Smooth muscle cell (in vitro differentiated cells): ENCODE measurements at regions not wholly inside any gene's neighbourhood (a gene's known extent, or its start where the extent isn't known, plus 50 kb on each side); places are given as distances from the start of the nearest gene placed in this dataset.
A peak's percentile ranks its signal among the peaks of the same experiment; 100 is the strongest.

Source experiments
- DNase-seq: peaks from one replicate; lab custom pipeline; 2025; ENCODE audit not compliant: unreplicated experiment; lab: John Stamatoyannopoulos, UW
- H2AFZ ChIP-seq: fragments of 200-600 bp; sonication (generic); 2 replicates; pipeline ENCODE4 v1.6.0; 2016; ENCODE audit warnings: antibody characterized with exemption, low read depth, mild to moderate bottlenecking
- H3F3A ChIP-seq: fragments of 200-600 bp; sonication (generic); 2 replicates; pipeline ENCODE4 v1.6.0; 2017; ENCODE audit warnings: antibody characterized with exemption, low read depth
- H3K27ac ChIP-seq: fragments of 200-600 bp; sonication (generic); 2 replicates; pipeline ENCODE4 v1.5.1; 2016; ENCODE audit warnings: low read depth, mild to moderate bottlenecking
- H3K27me3 ChIP-seq: fragments of 200-600 bp; sonication (generic); 2 replicates; pipeline ENCODE4 v1.6.1; 2016; ENCODE audit warnings: low read depth, mild to moderate bottlenecking
- H3K36me3 ChIP-seq: fragments of 200-600 bp; sonication (generic); 2 replicates; pipeline ENCODE4 v1.5.1; 2016; ENCODE audit warnings: low read depth
- H3K4me1 ChIP-seq: fragments of 200-600 bp; sonication (generic); 2 replicates; pipeline ENCODE4 v1.5.1; 2016; ENCODE audit warnings: low read depth
- H3K4me2 ChIP-seq: fragments of 200-600 bp; sonication (generic); 2 replicates; pipeline ENCODE4 v1.6.0; 2016; ENCODE audit warnings: mild to moderate bottlenecking
- H3K4me3 ChIP-seq: fragments of 200-600 bp; sonication (generic); 2 replicates; pipeline ENCODE4 v1.5.1; 2016; ENCODE audit warnings: mild to moderate bottlenecking
- H3K79me2 ChIP-seq: fragments of 200-600 bp; sonication (generic); 2 replicates; pipeline ENCODE4 v1.6.0; 2016; ENCODE audit warnings: low read depth, mild to moderate bottlenecking
- H3K9ac ChIP-seq: fragments of 200-600 bp; sonication (generic); 2 replicates; pipeline ENCODE4 v1.6.0; 2016; ENCODE audit warnings: low read depth
- H3K9me3 ChIP-seq: fragments of 200-600 bp; sonication (generic); replicated peaks from 2 replicates; pipeline ENCODE4 v1.5.1; 2016; ENCODE audit warnings: low read depth
- H4K20me1 ChIP-seq: fragments of 200-600 bp; sonication (generic); 2 replicates; pipeline ENCODE4 v1.6.0; 2016; ENCODE audit warnings: low read depth
- CTCF ChIP-seq: fragments of 200-600 bp; sonication (generic); IDR thresholded peaks from 2 replicates; pipeline ENCODE4 v1.5.1; 2017; ENCODE audit warnings: borderline replicate concordance, mild to moderate bottlenecking, antibody characterized with exemption; ENCODE audit not compliant: insufficient read depth, poor library complexity, severe bottlenecking
- WGBS: methylation state at CpG from one replicate; pipeline ENCODE4 v1.1.7; 2016; ENCODE audit warnings: low lambda C conversion rate; 5-methylcytosine and 5-hydroxymethylcytosine counted together

GRCh38 chr3:159829539-159830227 lies 159.0 kb upstream of the IL12A start:
- Histone ChIP-seq H3K4me1 (peaks cover 3% of the 10 kb centered on the region), H3K36me3 (no peaks in the 10 kb centered on the region), H3K9ac (no peak overlapping the region), H3K4me2 (peak overlapping the region; percentile 2), H3F3A (no peaks in the 10 kb centered on the region), H4K20me1 (peaks cover 53% of the 10 kb centered on the region), H3K79me2 (peaks cover 79% of the 10 kb centered on the region), H3K9me3 (no peaks in the 10 kb centered on the region), H2AFZ (no peak overlapping the region), H3K27ac (peak overlapping the region; percentile 24), H3K27me3 (no peaks in the 10 kb centered on the region), H3K4me3 (no peak overlapping the region)
- no peak for DNase-seq
- 80% methylated on average over 7 of the region's 7 CpGs for WGBS
- no peak for TF ChIP-seq CTCF

DNA sequence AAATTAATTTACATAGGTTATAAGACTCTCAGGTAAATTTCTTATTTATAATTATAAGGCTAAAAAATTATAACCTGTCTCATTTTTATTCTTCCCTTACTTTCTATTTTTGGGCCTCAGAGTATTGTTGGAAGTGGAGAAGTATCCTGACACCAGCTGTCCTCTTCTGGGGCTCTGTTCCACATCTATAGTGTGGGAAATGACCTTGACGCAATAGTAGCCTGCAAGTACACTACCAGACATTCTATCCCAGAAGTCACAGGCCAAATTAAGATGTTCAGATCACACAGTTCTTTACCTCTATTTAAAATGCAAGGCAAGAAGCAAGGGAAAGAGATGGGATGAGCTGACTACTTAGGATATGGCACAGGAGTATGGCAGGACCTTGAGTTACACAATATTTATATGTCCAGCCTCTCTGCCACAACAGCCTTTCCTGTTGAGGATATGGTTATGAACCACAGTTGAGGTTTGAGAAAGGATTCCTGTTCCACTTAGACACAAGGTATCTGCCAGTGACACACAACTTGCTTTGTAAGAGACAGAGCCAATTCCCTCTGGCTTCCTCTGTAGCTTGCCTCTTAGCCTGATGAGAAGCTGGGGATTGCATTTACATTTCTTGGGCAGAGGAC lies 158.0 kb upstream of the IL12A start:
- Histone ChIP-seq H3K4me2 (no peak overlapping the region), H2AFZ (no peak overlapping the region), H3K27me3 (no peaks in the 10 kb centered on the region), H3K9ac (no peak overlapping the region), H3K79me2 (peaks cover 80% of the 10 kb centered on the region), H3F3A (no peaks in the 10 kb centered on the region), H3K4me1 (no peaks in the 10 kb centered on the region), H4K20me1 (peaks cover 53% of the 10 kb centered on the region), H3K36me3 (no peaks in the 10 kb centered on the region), H3K4me3 (no peak overlapping the region), H3K27ac (peak overlapping the region; percentile 1), H3K9me3 (no peaks in the 10 kb centered on the region)
- no peak for TF ChIP-seq CTCF
- DNase-seq, result no peak
- WGBS, result 94% methylated on average over 1 of the region's 1 CpG

- Histone ChIP-seq H3K9me3 (no peaks in the 10 kb centered on the region), H3K4me1 (peaks cover 2% of the 10 kb centered on the region), H3K79me2 (peaks cover 83% of the 10 kb centered on the region), H3K36me3 (no peaks in the 10 kb centered on the region), H3K9ac (no peak overlapping the region), H3K4me3 (no peak overlapping the region), H3K27me3 (no peaks in the 10 kb centered on the region), H3K27ac (no peak overlapping the region), H4K20me1 (peaks cover 54% of the 10 kb centered on the region), H3F3A (peaks cover 4% of the 10 kb centered on the region), H2AFZ (no peak overlapping the region), H3K4me2 (no peak overlapping the region)
- DNase-seq, result no peak
- TF ChIP-seq CTCF, result no peak
- WGBS, result 95% methylated on average over 2 of the region's 2 CpGs
These were observed 157.2 kb upstream of the IL12A start for GRCh38 chr3:159831466-159831865.
